ENCODE measurements at regions not wholly inside any gene's neighbourhood (a gene's known extent, or its start where the extent isn't known, plus 50 kb on each side); places are given as distances from the start of the nearest gene placed in this dataset.

DNA sequence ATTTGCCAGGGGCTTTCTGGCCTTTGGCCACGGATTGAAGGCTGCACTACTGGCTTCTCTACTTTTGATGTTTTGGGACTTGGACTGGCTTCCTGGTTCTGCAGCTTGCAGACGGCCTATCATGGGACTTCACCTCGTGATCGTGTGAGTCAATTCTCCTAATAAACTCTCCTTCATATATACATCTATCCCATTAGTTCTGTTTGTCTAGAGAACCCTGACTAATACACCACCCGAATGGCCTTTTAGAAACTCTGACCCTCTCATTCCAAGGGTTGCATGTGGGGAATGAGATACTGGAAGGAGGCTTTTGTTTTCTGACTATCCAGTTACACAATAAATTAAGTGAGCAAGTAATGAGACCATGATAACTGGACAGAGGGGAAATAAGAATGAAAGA is 430.7 kb downstream of the CDH2 start:
- CTCF ChIA-PET: no interaction called here
- Histone ChIP-seq H3K27ac (ENCODE audit: low read depth, low read length) (no peak overlapping the region), H3K4me3 (ENCODE audit: low read length) (no peak overlapping the region), H3K4me1 (ENCODE audit: control insufficient read depth in 2 of 2, insufficient read depth in 2 of 2, low read length in 2 of 2) (no peaks in the 10 kb centered on the region), H3K27me3 (ENCODE audit: control insufficient read depth in 2 of 2, insufficient read depth in 2 of 2, low read length in 2 of 2) (no peaks in the 10 kb centered on the region), H3K36me3 (ENCODE audit: control insufficient read depth in 2 of 3, insufficient read depth in 3 of 3, low read length in 3 of 3) (no peaks in the 10 kb centered on the region), H3K9me3 (ENCODE audit: control insufficient read depth in 2 of 3, low read length in 3 of 3) (no peaks in the 10 kb centered on the region)
- intact Hi-C loops (cut with micrococcal nuclease): no loop called here
- DNase-seq: no peak
- H3K36me3 Mint-ChIP-seq: peaks cover 0 to 4% (median 0%) of the 10 kb centered on the region in 5 donors
- H3K27me3 Mint-ChIP-seq: no peaks in the 10 kb centered on the region
- ATAC-seq: no peak
- H3K9me3 Mint-ChIP-seq: peaks cover 2 to 20% (median 9%) of the 10 kb centered on the region in 11 donors
- no peaks in the 10 kb centered on the region for H3K4me1 Mint-ChIP-seq
- POLR2A ChIA-PET: no interaction called here
- H3K4me3 Mint-ChIP-seq: no peak overlapping the region
- H3K27ac Mint-ChIP-seq: peak overlapping the region in 1 of 9 donors; percentile 41

GRCh38 chr18:27735117-27735516 is 441.8 kb downstream of the CDH2 start:
- Mint-ChIP-seq H3K4me1 (no peaks in the 10 kb centered on the region), H3K27ac (no peak overlapping the region), H3K36me3 (no peaks in the 10 kb centered on the region), H3K4me3 (no peak overlapping the region), H3K27me3 (no peaks in the 10 kb centered on the region), H3K9me3 (peaks cover 0 to 10% (median 5%) of the 10 kb centered on the region in 11 donors)
- ChIA-PET POLR2A (no interaction called here), CTCF (no interaction called here)
- Histone ChIP-seq H3K9me3 (ENCODE audit: control insufficient read depth in 2 of 3, low read length in 3 of 3) (no peaks in the 10 kb centered on the region), H3K4me3 (ENCODE audit: low read length) (no peak overlapping the region), H3K36me3 (ENCODE audit: control insufficient read depth in 2 of 3, insufficient read depth in 3 of 3, low read length in 3 of 3) (no peaks in the 10 kb centered on the region), H3K4me1 (ENCODE audit: control insufficient read depth in 2 of 2, insufficient read depth in 2 of 2, low read length in 2 of 2) (no peaks in the 10 kb centered on the region), H3K27ac (ENCODE audit: low read depth, low read length) (no peak overlapping the region), H3K27me3 (ENCODE audit: control insufficient read depth in 2 of 2, insufficient read depth in 2 of 2, low read length in 2 of 2) (no peaks in the 10 kb centered on the region)
- intact Hi-C loops (cut with micrococcal nuclease): no loop called here
- DNase-seq: no peak
- ATAC-seq: no peak

DNA sequence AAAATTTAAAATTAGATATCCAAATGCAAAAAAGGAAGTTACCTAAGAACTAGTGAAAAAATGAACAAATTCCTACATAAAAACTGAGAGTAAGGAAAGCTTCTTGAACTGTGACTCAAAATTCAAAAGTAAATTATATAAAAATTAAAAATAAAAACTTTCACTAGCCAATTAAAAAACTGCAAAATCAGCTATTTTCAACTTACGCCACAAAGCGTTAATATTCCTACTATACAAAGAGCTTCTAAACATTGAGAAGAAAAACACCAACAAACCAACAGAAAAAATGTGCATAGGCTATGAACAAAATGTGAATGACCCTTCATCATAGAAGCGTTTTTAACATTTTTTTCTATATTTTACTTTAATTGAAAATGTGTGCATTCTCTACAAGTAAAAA is 445.7 kb downstream of the CDH2 start:
- Histone ChIP-seq H3K4me1 (ENCODE audit: control insufficient read depth in 2 of 2, insufficient read depth in 2 of 2, low read length in 2 of 2) (no peaks in the 10 kb centered on the region), H3K27me3 (ENCODE audit: control insufficient read depth in 2 of 2, insufficient read depth in 2 of 2, low read length in 2 of 2) (no peaks in the 10 kb centered on the region), H3K4me3 (ENCODE audit: low read length) (no peak overlapping the region), H3K9me3 (ENCODE audit: control insufficient read depth in 2 of 3, low read length in 3 of 3) (peaks cover 0 to 4% (median 0%) of the 10 kb centered on the region in 3 experiments), H3K36me3 (ENCODE audit: control insufficient read depth in 2 of 3, insufficient read depth in 3 of 3, low read length in 3 of 3) (no peaks in the 10 kb centered on the region), H3K27ac (ENCODE audit: low read depth, low read length) (no peak overlapping the region)
- DNase-seq (no peak), ATAC-seq (no peak)
- intact Hi-C loops (cut with micrococcal nuclease): no loop called here
- CTCF ChIA-PET: no interaction called here
- H3K36me3 Mint-ChIP-seq: no peaks in the 10 kb centered on the region
- no peaks in the 10 kb centered on the region for H3K4me1 Mint-ChIP-seq
- H3K4me3 Mint-ChIP-seq: no peak overlapping the region
- peaks cover 0 to 32% (median 14%) of the 10 kb centered on the region in 11 donors for H3K9me3 Mint-ChIP-seq
- no peak overlapping the region for H3K27ac Mint-ChIP-seq
- no peaks in the 10 kb centered on the region for H3K27me3 Mint-ChIP-seq
- POLR2A ChIA-PET: no interaction called here

GRCh38 chr18:27728659-27729058 is 448.3 kb downstream of the CDH2 start:
- no peaks in the 10 kb centered on the region for H3K27me3 ChIP-seq (ENCODE audit: control insufficient read depth in 2 of 2, insufficient read depth in 2 of 2, low read length in 2 of 2)
- H3K36me3 ChIP-seq (ENCODE audit: control insufficient read depth in 2 of 3, insufficient read depth in 3 of 3, low read length in 3 of 3): no peaks in the 10 kb centered on the region
- H3K4me1 ChIP-seq (ENCODE audit: control insufficient read depth in 2 of 2, insufficient read depth in 2 of 2, low read length in 2 of 2): no peaks in the 10 kb centered on the region
- no peak for DNase-seq
- Mint-ChIP-seq H3K4me1 (no peaks in the 10 kb centered on the region), H3K27me3 (no peaks in the 10 kb centered on the region), H3K27ac (no peak overlapping the region), H3K36me3 (peaks cover 0 to 5% (median 0%) of the 10 kb centered on the region in 5 donors), H3K9me3 (peaks cover 0 to 32% (median 17%) of the 10 kb centered on the region in 11 donors), H3K4me3 (no peak overlapping the region)
- no peak overlapping the region for H3K4me3 ChIP-seq (ENCODE audit: low read length)
- intact Hi-C loops (cut with micrococcal nuclease): no loop called here
- ChIA-PET POLR2A (no interaction called here), CTCF (no interaction called here)
- no peak for ATAC-seq
- H3K9me3 ChIP-seq (ENCODE audit: control insufficient read depth in 2 of 3, low read length in 3 of 3): peaks cover 0 to 4% (median 0%) of the 10 kb centered on the region in 3 experiments
- no peak overlapping the region for H3K27ac ChIP-seq (ENCODE audit: low read depth, low read length)

GRCh38 chr18:27724362-27724761 is 452.6 kb downstream of the CDH2 start:
- CTCF ChIA-PET: no interaction called here

GRCh38 chr18:27723168-27723567 is 453.8 kb downstream of the CDH2 start:
- H3K4me3 ChIP-seq (ENCODE audit: low read length): no peak overlapping the region
- Mint-ChIP-seq H3K36me3 (peaks cover 0 to 5% (median 0%) of the 10 kb centered on the region in 5 donors), H3K9me3 (peaks cover 0 to 25% (median 9%) of the 10 kb centered on the region in 11 donors), H3K4me3 (no peak overlapping the region), H3K27me3 (no peaks in the 10 kb centered on the region), H3K4me1 (no peaks in the 10 kb centered on the region), H3K27ac (no peak overlapping the region)
- H3K36me3 ChIP-seq (ENCODE audit: control insufficient read depth in 2 of 3, insufficient read depth in 3 of 3, low read length in 3 of 3): no peaks in the 10 kb centered on the region
- no peaks in the 10 kb centered on the region for H3K4me1 ChIP-seq (ENCODE audit: control insufficient read depth in 2 of 2, insufficient read depth in 2 of 2, low read length in 2 of 2)
- ChIA-PET CTCF (no interaction called here), POLR2A (no interaction called here)
- no peak overlapping the region for H3K27ac ChIP-seq (ENCODE audit: low read depth, low read length)
- no peaks in the 10 kb centered on the region for H3K9me3 ChIP-seq (ENCODE audit: control insufficient read depth in 2 of 3, low read length in 3 of 3)
- DNase-seq (no peak), ATAC-seq (no peak)
- no peaks in the 10 kb centered on the region for H3K27me3 ChIP-seq (ENCODE audit: control insufficient read depth in 2 of 2, insufficient read depth in 2 of 2, low read length in 2 of 2)
- intact Hi-C loops (cut with micrococcal nuclease): no loop called here

More at GRCh38 chr18:27724362-27724761, 452.6 kb downstream of the CDH2 start:
- H3K4me1 ChIP-seq (ENCODE audit: control insufficient read depth in 2 of 2, insufficient read depth in 2 of 2, low read length in 2 of 2): no peaks in the 10 kb centered on the region
- POLR2A ChIA-PET: no interaction called here
- no peak overlapping the region for H3K27ac ChIP-seq (ENCODE audit: low read depth, low read length)
- no peaks in the 10 kb centered on the region for H3K27me3 ChIP-seq (ENCODE audit: control insufficient read depth in 2 of 2, insufficient read depth in 2 of 2, low read length in 2 of 2)
- peaks cover 0 to 5% (median 0%) of the 10 kb centered on the region in 5 donors for H3K36me3 Mint-ChIP-seq
- H3K27me3 Mint-ChIP-seq: no peaks in the 10 kb centered on the region
- H3K9me3 ChIP-seq (ENCODE audit: control insufficient read depth in 2 of 3, low read length in 3 of 3): peaks cover 0 to 4% (median 0%) of the 10 kb centered on the region in 3 experiments
- H3K9me3 Mint-ChIP-seq: peaks cover 0 to 31% (median 13%) of the 10 kb centered on the region in 11 donors
- H3K27ac Mint-ChIP-seq: no peak overlapping the region
- no peak overlapping the region for H3K4me3 ChIP-seq (ENCODE audit: low read length)
- DNase-seq (no peak), ATAC-seq (no peak)
- no peaks in the 10 kb centered on the region for H3K4me1 Mint-ChIP-seq
- intact Hi-C loops (cut with micrococcal nuclease): no loop called here
- H3K4me3 Mint-ChIP-seq: no peak overlapping the region
- H3K36me3 ChIP-seq (ENCODE audit: control insufficient read depth in 2 of 3, insufficient read depth in 3 of 3, low read length in 3 of 3): no peaks in the 10 kb centered on the region

DNA sequence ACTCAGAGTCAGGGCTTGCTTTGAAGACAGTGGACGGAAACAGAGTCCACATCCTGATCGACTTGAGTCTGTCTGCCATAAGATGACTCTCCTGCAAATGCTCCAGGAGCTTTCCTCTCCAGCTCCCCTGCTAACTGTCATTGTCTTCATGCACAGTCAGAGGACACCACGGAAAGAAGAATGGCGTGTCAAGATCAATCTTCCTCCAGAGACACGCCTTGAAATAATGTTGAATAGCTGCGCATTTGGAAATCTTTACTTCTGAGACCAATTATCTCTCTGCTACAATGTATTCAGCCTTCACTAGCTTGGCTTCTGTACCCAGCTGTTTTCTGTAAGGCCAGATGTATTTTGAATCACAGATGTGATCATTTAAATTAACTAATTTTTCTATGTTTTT is 457.2 kb downstream of the CDH2 start:
- no peak for DNase-seq
- no peak overlapping the region for H3K4me3 Mint-ChIP-seq
- H3K27ac Mint-ChIP-seq: no peak overlapping the region
- H3K27me3 Mint-ChIP-seq: no peaks in the 10 kb centered on the region
- H3K9me3 Mint-ChIP-seq: peaks cover 0 to 15% (median 4%) of the 10 kb centered on the region in 11 donors
- no peaks in the 10 kb centered on the region for H3K4me1 ChIP-seq (ENCODE audit: control insufficient read depth in 2 of 2, insufficient read depth in 2 of 2, low read length in 2 of 2)
- H3K27ac ChIP-seq (ENCODE audit: low read depth, low read length): no peak overlapping the region
- no peaks in the 10 kb centered on the region for H3K36me3 ChIP-seq (ENCODE audit: control insufficient read depth in 2 of 3, insufficient read depth in 3 of 3, low read length in 3 of 3)
- no peak for ATAC-seq
- no peaks in the 10 kb centered on the region for H3K4me1 Mint-ChIP-seq
- H3K9me3 ChIP-seq (ENCODE audit: control insufficient read depth in 2 of 3, low read length in 3 of 3): no peaks in the 10 kb centered on the region
- intact Hi-C loops (cut with micrococcal nuclease): no loop called here
- no peak overlapping the region for H3K4me3 ChIP-seq (ENCODE audit: low read length)
- CTCF ChIA-PET: no interaction called here
- no peaks in the 10 kb centered on the region for H3K36me3 Mint-ChIP-seq
- POLR2A ChIA-PET: no interaction called here
- no peaks in the 10 kb centered on the region for H3K27me3 ChIP-seq (ENCODE audit: control insufficient read depth in 2 of 2, insufficient read depth in 2 of 2, low read length in 2 of 2)

All from naive thymus-derived CD4-positive, alpha-beta T cell (primary cell).